SH-SY5Y (cell line): ENCODE measurements at regions not wholly inside any gene's neighbourhood (a gene's known extent, or its start where the extent isn't known, plus 50 kb on each side); places are given as distances from the start of the nearest gene placed in this dataset.

Experiments used
- GATA2 ChIP-seq: IDR thresholded peaks from 2 replicates; pipeline ENCODE4 v1.6.1; 2011; ENCODE audit warnings: mild to moderate bottlenecking, low read depth, low read length
- GATA3 ChIP-seq: IDR thresholded peaks from 2 replicates; pipeline ENCODE4 v1.6.1; 2011; ENCODE audit warnings: low read depth, mild to moderate bottlenecking, low read length, moderate library complexity

GRCh38 chr10:28763471-28764170 is 86.3 kb downstream of the BAMBI start:
- no peak for TF ChIP-seq GATA3
- no peak for TF ChIP-seq GATA2
